GM18505 (cell line): ENCODE measurements at regions not wholly inside any gene's neighbourhood (a gene's known extent, or its start where the extent isn't known, plus 50 kb on each side); places are given as distances from the start of the nearest gene placed in this dataset.

ENCODE experiments used
- ATAC-seq: cut with Tn5 transposase; IDR thresholded peaks from one replicate; pipeline ENCODE4 v1.9.1; 2021; ENCODE audit not compliant: unreplicated experiment
- POLR2A ChIP-seq: IDR thresholded peaks from 4 replicates; pipeline ENCODE4 v1.6.1; 2011; ENCODE audit warnings: borderline replicate concordance; ENCODE audit not compliant: insufficient read depth, insufficient read length; ENCODE audit errors: extremely low read depth

- ATAC-seq, result no peak
- TF ChIP-seq POLR2A, result no peak
Observed at GRCh38 chr13:53749306-53749705, 720.7 kb downstream of the OLFM4 start.

- no peak for ATAC-seq
Observed at GRCh38 chr13:53759016-53759415, 730.4 kb downstream of the OLFM4 start.

GRCh38 chr13:53775807-53776206, 747.2 kb downstream of the OLFM4 start:
- TF ChIP-seq POLR2A, result no peak
- ATAC-seq, result no peak

More at GRCh38 chr13:53759016-53759415, 730.4 kb downstream of the OLFM4 start:
- TF ChIP-seq POLR2A, result no peak

GRCh38 chr13:53778937-53779336, 750.3 kb downstream of the OLFM4 start:
- TF ChIP-seq POLR2A, result no peak
- ATAC-seq, result no peak

- no peak for ATAC-seq
- TF ChIP-seq POLR2A, result no peak
Observed at GRCh38 chr13:53781941-53782340, 753.3 kb downstream of the OLFM4 start.

- no peak for TF ChIP-seq POLR2A
- peak; percentile 73 for ATAC-seq
Observed at GRCh38 chr13:53782488-53782961, 753.9 kb downstream of the OLFM4 start.

- no peak for TF ChIP-seq POLR2A
- ATAC-seq, result no peak
Observed at GRCh38 chr13:53783471-53783870, 754.9 kb downstream of the OLFM4 start.

- ATAC-seq, result no peak
- TF ChIP-seq POLR2A, result no peak
Observed at GRCh38 chr13:53788286-53788685, 759.7 kb downstream of the OLFM4 start.

- no peak for TF ChIP-seq POLR2A
Observed at GRCh38 chr13:53800011-53800410, 771.4 kb downstream of the OLFM4 start.

GRCh38 chr13:53807251-53807834, 778.7 kb downstream of the OLFM4 start:
- no peak for ATAC-seq
- TF ChIP-seq POLR2A, result no peak

More at GRCh38 chr13:53800011-53800410, 771.4 kb downstream of the OLFM4 start:
- ATAC-seq, result no peak

GRCh38 chr13:53821632-53822031, 793.0 kb downstream of the OLFM4 start:
- no peak for TF ChIP-seq POLR2A
- no peak for ATAC-seq

- no peak for ATAC-seq
Observed at GRCh38 chr13:53822136-53822535, 793.5 kb downstream of the OLFM4 start.

GRCh38 chr13:53839461-53839860, 810.8 kb downstream of the OLFM4 start:
- ATAC-seq, result no peak
- no peak for TF ChIP-seq POLR2A

More at GRCh38 chr13:53822136-53822535, 793.5 kb downstream of the OLFM4 start:
- no peak for TF ChIP-seq POLR2A

- no peak for ATAC-seq
- no peak for TF ChIP-seq POLR2A
Observed at GRCh38 chr13:53844473-53845146, 816.0 kb downstream of the OLFM4 start.

GRCh38 chr13:53847502-53847901, 818.9 kb downstream of the OLFM4 start:
- ATAC-seq, result no peak

GRCh38 chr13:53848366-53848961, 819.9 kb downstream of the OLFM4 start:
- ATAC-seq, result no peak
- no peak for TF ChIP-seq POLR2A

More at GRCh38 chr13:53847502-53847901, 818.9 kb downstream of the OLFM4 start:
- TF ChIP-seq POLR2A, result no peak
